Uterus (tissue), 2 donors: ENCODE measurements at regions not wholly inside any gene's neighbourhood (a gene's known extent, or its start where the extent isn't known, plus 50 kb on each side); places are given as distances from the start of the nearest gene placed in this dataset.

Experiments
- POLR2A ChIP-seq, 2 donors: fragments of 450-650 bp; IDR thresholded peaks; one replicate each; pipeline ENCODE4 v1.6.1; 2016; ENCODE audit warnings: antibody characterized with exemption in 2 of 2, mild to moderate bottlenecking in 1 of 2, moderate library complexity in 1 of 2
- TF ChIP-seq, protein P1 (sequence below), 4 experiments: fragments of 200-600 bp in 2 of 4; fragments of 450-650 bp in 2 of 4; sonication (generic) in 2 of 4; IDR thresholded peaks; one replicate each; pipeline ENCODE4 v1.5.1; 2016 to 2019; ENCODE audit warnings: antibody characterized with exemption in 4 of 4, mild to moderate bottlenecking in 2 of 4, moderate library complexity in 1 of 4

- TF ChIP-seq, protein P1, sequence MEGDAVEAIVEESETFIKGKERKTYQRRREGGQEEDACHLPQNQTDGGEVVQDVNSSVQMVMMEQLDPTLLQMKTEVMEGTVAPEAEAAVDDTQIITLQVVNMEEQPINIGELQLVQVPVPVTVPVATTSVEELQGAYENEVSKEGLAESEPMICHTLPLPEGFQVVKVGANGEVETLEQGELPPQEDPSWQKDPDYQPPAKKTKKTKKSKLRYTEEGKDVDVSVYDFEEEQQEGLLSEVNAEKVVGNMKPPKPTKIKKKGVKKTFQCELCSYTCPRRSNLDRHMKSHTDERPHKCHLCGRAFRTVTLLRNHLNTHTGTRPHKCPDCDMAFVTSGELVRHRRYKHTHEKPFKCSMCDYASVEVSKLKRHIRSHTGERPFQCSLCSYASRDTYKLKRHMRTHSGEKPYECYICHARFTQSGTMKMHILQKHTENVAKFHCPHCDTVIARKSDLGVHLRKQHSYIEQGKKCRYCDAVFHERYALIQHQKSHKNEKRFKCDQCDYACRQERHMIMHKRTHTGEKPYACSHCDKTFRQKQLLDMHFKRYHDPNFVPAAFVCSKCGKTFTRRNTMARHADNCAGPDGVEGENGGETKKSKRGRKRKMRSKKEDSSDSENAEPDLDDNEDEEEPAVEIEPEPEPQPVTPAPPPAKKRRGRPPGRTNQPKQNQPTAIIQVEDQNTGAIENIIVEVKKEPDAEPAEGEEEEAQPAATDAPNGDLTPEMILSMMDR (IDR thresholded peaks at IDR 0.05) = no peak
- TF ChIP-seq POLR2A (IDR thresholded peaks at IDR 0.05) = no peak
Measured at GRCh38 chr7:19537942-19538401, 170.9 kb downstream of the POLR1F start.
